GM13976 (cell line): ENCODE measurements at regions not wholly inside any gene's neighbourhood (a gene's known extent, or its start where the extent isn't known, plus 50 kb on each side); places are given as distances from the start of the nearest gene placed in this dataset.

Experiments
- DNase-seq: peaks from one replicate; pipeline ENCODE4 v3.0.0; 2012; ENCODE audit warnings: low spot score
- CTCF ChIP-seq: IDR thresholded peaks from 2 replicates; pipeline ENCODE4 v1.5.1; 2012; ENCODE audit warnings: borderline replicate concordance, mild to moderate bottlenecking; ENCODE audit not compliant: insufficient read depth; ENCODE audit errors: extremely low read depth, missing control alignments, control extremely low read depth
- in situ Hi-C: fragments of 300-500 bp; cut with MboI; formaldehyde crosslinking; loops from one replicate; pipeline ENCODE4 v1.12.0; 2022; ENCODE audit warnings: low sequenced_read_pairs, mixed read lengths, inconsistent platforms; ENCODE audit not compliant: unreplicated experiment

- in situ Hi-C loops: no loop called here
- no peak for DNase-seq
- no peak for TF ChIP-seq CTCF
These were observed 123.6 kb upstream of the EPB41L3 start for GRCh38 chr18:5667356-5667755.

- no peak for TF ChIP-seq CTCF
- no peak for DNase-seq
- in situ Hi-C loops: no loop called here
These were observed 118.8 kb upstream of the EPB41L3 start for GRCh38 chr18:5662586-5663090.

- TF ChIP-seq CTCF: no peak
- no peak for DNase-seq
- in situ Hi-C loops: no loop called here
These were observed 117.4 kb upstream of the EPB41L3 start for GRCh38 chr18:5661179-5661578.

GRCh38 chr18:5653802-5654201, 110.0 kb upstream of the EPB41L3 start:
- no peak for TF ChIP-seq CTCF
- no peak for DNase-seq
- in situ Hi-C loops: no loop called here

GRCh38 chr18:5651736-5652135, 107.9 kb upstream of the EPB41L3 start:
- DNase-seq: no peak
- TF ChIP-seq CTCF: no peak
- in situ Hi-C loops: no loop called here

- no peak for DNase-seq
- TF ChIP-seq CTCF: no peak
- in situ Hi-C loops: no loop called here
These were observed 105.6 kb upstream of the EPB41L3 start for GRCh38 chr18:5649439-5649838.

GRCh38 chr18:5646739-5647138, 102.9 kb upstream of the EPB41L3 start:
- no peak for DNase-seq
- TF ChIP-seq CTCF: no peak
- in situ Hi-C loops: no loop called here
